ENCODE measurements at regions not wholly inside any gene's neighbourhood (a gene's known extent, or its start where the extent isn't known, plus 50 kb on each side); places are given as distances from the start of the nearest gene placed in this dataset.

- no peak for DNase-seq (ENCODE audit: low spot score)
Measured at GRCh38 chr11:116507849-116508695, 264.7 kb downstream of the BUD13 start.

- no peak for DNase-seq (ENCODE audit: low spot score)
Measured at GRCh38 chr11:116507016-116507415, 265.8 kb downstream of the BUD13 start.

GRCh38 chr11:116506263-116506825 is 266.4 kb downstream of the BUD13 start:
- no peak for DNase-seq (ENCODE audit: low spot score)

DNA sequence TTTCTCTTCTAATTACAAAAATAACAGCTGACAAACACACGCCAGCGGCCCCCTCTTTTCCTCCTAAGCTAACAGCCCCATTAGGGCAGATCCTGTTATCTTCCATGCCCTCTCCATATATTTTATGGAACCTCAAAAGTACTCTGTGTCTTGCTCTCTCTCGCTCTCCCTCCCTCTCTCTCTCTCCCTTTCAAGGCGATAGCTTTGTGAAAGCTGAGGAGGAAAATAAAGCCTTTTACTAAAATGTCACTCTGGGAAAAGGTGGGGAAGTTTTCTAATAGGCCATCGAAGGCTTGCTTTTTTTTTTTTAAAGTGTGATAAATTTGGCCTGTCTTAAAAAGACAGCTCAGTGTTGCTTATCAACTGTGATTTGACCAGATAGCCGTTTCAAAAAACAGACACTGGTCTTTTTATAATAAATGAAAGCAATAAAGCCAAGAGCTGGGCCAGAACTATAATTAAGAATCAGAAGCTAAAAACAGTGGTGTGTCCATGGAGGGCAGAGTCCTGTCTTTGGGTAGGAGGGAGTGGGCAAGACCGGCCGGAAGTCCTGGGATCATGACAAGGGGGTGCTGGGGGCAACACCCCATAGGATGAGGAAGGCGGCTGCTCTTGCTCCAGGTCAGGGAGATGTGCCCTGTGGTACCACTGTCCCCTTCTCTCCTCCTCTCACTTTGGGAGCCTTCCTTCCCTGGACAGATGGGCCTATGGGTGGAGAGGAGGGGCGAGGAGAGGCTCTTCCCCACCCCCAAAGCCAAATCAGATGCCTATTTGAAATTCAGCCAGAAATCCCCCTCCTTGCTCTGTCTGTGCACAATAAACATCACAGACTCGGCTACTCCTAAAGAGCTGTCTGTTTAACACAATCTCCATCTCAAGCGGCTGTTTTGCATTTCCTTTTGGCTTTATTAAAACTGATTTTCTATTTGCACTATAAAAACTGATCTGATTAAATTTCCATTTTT is 267.2 kb downstream of the BUD13 start:
- no peak for DNase-seq (ENCODE audit: low spot score)

DNA sequence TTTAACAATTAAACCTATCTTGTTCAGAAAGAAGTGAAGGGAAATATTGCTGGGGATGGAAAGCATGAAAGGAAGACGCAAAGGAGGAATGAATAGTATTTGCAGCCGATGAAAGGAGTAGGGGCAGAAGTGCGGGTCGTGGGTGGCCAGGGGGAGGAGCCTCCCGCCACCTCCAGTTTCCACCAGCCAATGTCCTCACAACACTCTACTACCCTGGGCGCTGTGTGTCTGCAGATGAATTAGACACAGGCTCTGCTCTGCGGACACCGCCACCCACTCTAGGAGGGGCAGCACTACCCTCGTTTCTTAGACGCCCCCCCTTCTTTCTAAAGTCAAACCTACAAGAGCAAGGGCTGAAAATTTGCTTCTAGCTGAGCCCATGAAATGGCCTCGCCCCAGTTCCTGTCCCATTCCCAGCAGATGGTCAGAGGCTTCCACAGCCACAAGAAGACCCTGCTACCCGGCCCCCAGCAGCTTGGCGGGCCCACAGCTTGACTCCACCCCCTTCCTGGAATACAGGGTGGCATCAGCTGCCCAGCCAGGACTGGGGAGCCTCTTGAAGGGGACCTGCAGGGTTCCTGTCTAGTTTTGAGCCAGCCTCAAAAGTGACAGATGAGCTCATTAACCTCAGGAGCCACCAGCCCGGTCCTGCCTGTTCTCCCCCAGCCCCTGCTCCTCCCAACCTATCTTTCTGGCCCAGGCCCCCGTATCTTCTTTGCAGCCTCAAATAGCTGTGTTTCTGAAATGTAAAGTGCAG is 268.1 kb downstream of the BUD13 start:
- DNase-seq (ENCODE audit: low spot score) = no peak

DNA sequence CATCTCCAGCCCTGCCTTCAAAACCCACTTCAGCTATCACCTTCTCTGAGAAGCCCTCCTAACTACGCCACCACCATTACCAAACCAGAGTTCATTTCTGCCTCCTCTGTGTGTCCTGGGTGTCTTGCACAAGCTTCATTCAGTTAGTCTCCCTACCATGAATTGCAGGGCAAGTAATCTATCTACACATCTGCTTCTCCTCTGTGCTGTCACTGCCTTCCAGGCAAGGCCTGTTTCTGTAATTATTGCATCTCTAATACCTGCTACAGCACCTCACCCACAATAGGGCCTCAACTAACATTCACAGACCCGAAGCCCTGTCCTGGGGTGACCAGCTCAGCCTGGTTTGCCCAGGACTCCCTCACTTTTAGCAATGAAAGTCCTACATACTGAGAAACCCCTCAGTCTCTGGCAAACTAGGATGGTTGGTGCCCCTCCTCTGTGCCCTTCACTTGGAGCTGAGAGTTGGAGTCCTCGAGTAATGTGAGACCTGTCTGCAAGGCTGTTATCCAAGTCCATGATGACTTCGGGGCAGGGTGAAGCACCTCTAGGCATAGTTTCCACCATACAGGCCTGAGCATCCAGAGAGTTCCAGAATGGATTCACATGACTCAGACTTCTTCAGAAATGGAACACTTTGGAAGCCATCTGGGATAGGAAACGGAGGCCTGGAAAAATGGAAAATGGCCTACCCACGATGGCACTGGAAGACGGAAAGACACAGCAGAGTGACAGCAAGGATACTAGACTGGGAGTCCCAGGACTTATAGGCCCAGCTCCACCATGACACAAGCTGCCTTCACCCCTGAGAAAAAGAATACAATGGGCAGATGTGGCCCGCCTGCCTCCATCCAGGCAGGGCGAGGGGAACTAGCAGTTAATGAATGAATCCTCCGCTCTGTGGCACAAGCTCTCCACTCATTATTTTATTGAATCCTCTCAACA is 269.3 kb downstream of the BUD13 start:
- no peak for DNase-seq (ENCODE audit: low spot score)

GRCh38 chr11:116502641-116503061 is 270.1 kb downstream of the BUD13 start:
- no peak for DNase-seq (ENCODE audit: low spot score)

DNA sequence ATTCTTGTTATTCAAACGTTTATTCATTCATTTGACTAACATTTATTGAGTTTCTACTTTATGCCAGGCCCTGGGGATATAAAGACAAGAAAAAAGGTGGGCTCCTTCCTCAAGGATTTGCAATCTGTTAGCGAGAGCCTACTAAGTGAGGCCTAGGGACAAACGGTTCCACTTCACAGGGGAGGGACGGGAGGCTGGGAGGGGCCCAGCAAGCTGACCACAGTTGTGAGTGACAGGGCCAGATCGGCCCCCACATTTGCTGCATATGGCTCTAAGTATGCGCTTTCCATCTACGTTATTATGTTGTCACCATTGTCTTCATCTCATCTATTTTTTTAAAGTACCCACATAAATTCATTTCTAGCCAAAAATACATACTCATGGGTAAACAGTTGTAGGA is 271.1 kb downstream of the BUD13 start:
- no peak for DNase-seq (ENCODE audit: low spot score)

DNA sequence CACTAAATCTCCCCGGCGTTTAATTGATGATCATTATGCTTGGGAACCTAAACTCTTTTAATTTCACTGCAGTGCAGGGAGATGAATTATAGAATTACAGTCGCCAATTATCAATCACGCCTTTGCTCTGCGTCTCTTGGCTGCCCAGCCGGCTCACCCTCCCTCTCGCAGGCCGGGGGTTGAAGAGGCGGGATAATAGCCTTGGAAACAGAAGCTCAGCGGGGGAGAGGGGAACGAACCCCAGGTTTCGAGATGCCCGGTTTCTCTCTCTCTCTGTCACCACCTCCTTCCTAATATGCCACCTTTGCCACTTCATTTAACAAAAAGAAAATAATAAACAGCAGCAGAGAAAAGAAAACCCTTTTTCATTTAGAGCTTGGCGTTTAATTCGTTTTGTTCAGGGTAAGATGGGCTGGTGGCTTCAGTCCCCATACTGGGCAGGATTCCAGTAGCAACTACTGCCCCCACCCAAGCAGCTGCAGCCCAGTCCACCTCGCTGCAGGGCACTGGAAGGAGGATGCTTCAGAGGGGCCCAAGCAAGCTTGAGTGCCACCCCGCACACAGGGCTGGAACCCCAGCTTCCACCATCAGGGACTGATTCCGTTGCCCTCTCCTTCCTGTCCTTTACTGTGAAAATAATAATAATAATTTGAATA is 271.7 kb downstream of the BUD13 start:
- DNase-seq (ENCODE audit: low spot score) = no peak

DNA sequence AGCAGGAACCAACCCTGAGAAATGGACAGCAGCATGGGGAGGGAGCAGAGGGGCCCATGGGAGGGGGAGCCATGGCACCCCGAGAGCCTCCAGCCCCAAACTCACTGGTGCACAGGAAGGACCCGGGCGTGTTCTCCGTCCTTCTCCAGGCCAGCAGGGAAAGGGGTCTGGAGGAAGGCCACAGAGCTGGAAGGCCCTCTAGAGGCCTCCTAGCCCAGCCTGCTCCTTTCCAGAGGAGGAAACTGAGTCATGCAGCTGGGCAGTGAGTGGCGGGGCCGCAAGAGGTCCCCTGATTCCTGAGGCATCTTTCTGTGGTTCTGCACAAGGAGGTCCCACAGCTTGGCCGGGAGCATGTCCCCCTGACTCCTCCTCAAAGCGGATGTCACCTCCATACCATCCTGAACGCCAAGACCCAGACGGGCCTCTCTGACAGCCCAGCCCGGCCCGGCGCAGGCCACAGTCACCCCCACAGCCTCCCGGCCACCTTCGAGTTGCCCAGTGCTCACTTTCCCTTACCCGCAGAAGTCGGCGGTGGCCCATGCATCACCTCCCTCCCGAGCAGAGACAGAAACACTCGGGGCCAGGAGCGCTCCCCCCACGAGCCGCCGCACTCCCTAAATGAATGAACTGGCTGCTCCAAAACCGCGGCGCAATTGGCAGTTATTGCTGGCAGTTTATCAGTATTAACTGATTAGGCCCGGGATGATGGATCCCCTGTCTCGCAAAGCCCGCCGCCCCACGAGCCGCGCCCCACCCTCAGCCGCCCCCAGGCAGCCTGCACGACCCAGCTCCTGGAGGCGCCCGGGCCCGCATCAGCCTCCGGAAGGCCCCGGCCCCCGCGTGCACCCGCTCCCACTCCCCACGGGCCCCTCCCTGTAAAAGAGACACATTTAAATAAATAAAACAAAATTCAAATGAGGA is 272.5 kb downstream of the BUD13 start:
- no peak for DNase-seq (ENCODE audit: low spot score)

- DNase-seq (ENCODE audit: low spot score) = peak; percentile 72
Measured at GRCh38 chr11:116499396-116500003, 273.3 kb downstream of the BUD13 start.

DNA sequence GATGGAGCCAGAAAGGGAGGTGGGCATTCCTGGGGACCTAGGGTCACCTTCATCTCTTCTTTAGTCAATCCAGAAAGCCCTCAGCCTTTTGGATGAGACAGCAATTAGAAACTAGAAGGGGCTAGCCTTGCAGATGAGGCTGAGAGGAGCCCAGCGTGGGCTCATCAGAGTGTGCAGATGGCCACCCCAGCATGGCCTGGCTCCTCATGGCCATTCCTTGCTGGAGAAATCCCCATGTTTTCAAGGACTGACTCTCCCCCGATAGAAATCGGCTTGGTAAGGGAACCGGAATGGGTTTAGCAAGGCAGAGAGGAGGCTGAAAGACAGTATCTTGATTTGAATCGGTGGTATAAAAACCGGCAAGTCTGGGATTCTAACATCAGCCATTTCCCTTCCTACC is 274.6 kb downstream of the BUD13 start:
- DNase-seq (ENCODE audit: low spot score) = no peak

DNA sequence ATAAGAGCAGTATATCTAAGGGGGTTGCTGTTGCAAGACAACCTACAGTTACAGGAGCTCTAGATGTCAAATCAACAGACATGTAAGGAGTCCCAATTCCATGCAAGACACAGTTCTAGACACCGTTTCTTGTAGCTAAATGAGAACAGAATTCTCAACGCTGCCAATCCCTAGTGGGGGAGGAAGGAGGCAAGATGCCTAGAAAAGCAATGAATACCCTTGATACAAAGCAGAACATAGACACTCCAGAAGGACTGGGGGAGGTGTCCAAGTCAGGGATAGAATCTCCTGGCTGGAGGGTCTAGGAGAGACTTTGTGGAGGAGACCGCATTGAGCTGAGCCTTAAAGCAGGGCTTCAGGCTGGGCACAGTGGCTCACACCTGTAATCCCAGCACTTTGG is 280.2 kb downstream of the BUD13 start:
- no peak for DNase-seq (ENCODE audit: low spot score)

DNA sequence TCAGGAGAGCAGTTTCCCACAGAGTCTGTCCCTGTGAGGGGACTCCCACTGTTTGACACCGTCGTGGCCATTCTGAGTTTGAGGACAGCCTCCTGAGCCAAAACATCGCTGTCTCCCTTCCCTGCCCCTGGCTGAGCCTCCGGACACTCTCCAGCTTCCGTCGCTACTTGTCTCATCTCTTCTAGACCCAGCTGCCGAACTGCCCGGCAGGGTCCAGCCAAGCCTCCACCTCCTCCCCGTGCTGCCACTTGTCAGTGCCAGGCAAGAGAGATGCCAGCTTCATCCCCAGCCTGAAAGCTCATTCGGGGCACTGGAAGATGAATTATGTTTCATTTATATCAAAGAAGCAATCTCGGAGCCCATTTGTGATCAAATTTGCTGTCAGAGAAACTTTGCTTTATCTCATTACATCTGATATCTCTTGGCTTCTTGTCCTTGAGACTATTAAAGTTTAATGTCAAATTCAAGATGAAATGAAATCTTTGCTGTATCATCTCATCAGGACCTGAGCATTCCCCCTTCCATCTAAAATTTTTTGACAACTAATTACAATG is 283.9 kb downstream of the BUD13 start:
- DNase-seq (ENCODE audit: low spot score) = no peak

DNA sequence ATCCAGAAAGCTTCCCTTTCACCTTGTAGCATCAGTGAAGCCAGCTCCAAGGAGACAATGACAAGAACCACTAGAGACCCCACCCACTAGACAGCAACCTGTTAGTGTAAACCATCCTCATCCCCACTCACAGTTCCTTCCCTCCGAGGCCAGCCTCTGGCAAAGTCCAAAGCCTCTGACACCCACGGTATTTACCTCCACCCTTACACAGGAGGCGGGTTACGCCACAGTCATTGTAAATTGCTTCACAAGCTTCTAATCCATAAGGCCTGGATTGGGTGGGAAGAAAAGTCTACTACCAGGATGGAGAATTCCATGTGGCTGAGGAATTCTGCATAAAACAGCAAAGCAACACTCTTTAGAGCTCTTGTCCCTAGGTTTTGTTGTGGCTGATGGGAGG is 287.4 kb downstream of the BUD13 start:
- no peak for DNase-seq (ENCODE audit: low spot score)

DNA sequence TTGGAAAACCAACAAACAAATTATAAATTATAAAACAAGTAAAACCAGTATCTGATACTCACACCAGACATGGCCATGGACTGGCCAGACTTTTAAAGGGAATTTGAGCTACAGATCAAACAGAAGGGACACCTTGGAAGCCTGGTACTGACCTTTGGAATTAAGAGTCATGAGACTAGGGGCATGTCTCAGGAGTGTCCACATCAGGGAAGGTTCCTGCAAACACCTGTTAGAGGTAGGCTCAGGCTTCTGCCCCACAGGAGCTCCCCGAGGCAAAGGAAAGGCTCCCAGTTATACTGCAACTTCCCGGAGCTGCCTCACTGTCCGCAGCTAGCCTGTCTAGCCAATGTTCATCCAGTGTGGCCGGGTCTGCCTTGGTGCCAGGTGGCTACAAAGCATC is 290.1 kb downstream of the BUD13 start:
- no peak for DNase-seq (ENCODE audit: low spot score)

- no peak for DNase-seq (ENCODE audit: low spot score)
Measured at GRCh38 chr11:116481126-116481675, 291.6 kb downstream of the BUD13 start.

Data from umbilical cord (tissue), 1 donor.